ENCODE measurements at regions not wholly inside any gene's neighbourhood (a gene's known extent, or its start where the extent isn't known, plus 50 kb on each side); places are given as distances from the start of the nearest gene placed in this dataset.
"Not testable (repeated sequence)": the region's sequence is repeated elsewhere in the genome, so short reads cannot be mapped to it uniquely, and the experiment has no call there.

DNA sequence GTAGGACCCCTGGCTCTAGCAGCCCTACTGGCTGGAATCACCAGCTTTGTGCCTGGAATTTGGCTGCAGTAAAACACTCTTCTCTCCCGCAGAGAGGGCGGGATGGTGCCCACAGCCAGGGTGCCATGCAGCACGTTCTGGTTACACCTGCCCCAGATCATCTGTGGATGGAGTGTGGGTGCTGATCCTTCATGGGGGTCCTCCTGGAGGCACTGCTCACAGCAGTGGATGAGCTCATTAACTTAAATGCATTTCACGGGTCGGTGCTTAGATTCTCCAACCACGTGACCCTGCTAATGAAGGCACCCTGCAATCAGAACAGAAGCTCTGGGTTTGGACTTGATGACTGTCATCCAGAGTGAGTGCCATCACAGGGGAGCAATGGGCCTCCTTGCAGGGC lies 138.6 kb upstream of the AFDN start:
- peaks cover 21% of the 10 kb centered on the region for H3K4me1 Mint-ChIP-seq (ENCODE audit: low read depth, unreplicated experiment)
- no peaks in the 10 kb centered on the region for H3K36me3 Mint-ChIP-seq (ENCODE audit: insufficient read depth, unreplicated experiment)
- CTCF ChIA-PET = no interaction called here

GRCh38 chr6:167689278-167689677 lies 137.4 kb upstream of the AFDN start:
- peaks cover 8% of the 10 kb centered on the region for H3K4me1 ChIP-seq
- intact Hi-C loops (cut with micrococcal nuclease; ENCODE audit: unreplicated experiment) = no loop called here
- no peak overlapping the region for H3K4me3 ChIP-seq (ENCODE audit: low read depth, low read length)
- ChIA-PET CTCF (no interaction called here), POLR2A (no interaction called here)
- H3K9me3 ChIP-seq = no peaks in the 10 kb centered on the region
- H3K27me3 ChIP-seq (replicated peaks; ENCODE audit: control insufficient read depth, insufficient read depth, low read length) = no peaks in the 10 kb centered on the region
- no peak for DNase-seq
- Mint-ChIP-seq H3K36me3 (ENCODE audit: insufficient read depth, unreplicated experiment) (no peaks in the 10 kb centered on the region), H3K4me1 (ENCODE audit: low read depth, unreplicated experiment) (peaks cover 10% of the 10 kb centered on the region), H3K9me3 (ENCODE audit: unreplicated experiment) (peaks cover 5% of the 10 kb centered on the region), H3K27ac (ENCODE audit: unreplicated experiment) (no peak overlapping the region), H3K4me3 (ENCODE audit: unreplicated experiment) (no peak overlapping the region), H3K27me3 (ENCODE audit: insufficient read depth, unreplicated experiment) (no peaks in the 10 kb centered on the region)
- H3K36me3 ChIP-seq (ENCODE audit: control insufficient read depth, insufficient read depth, low read length) = no peaks in the 10 kb centered on the region
- no TSS peak for BruUV-seq (replicated peaks)
- TF ChIP-seq, protein P1, sequence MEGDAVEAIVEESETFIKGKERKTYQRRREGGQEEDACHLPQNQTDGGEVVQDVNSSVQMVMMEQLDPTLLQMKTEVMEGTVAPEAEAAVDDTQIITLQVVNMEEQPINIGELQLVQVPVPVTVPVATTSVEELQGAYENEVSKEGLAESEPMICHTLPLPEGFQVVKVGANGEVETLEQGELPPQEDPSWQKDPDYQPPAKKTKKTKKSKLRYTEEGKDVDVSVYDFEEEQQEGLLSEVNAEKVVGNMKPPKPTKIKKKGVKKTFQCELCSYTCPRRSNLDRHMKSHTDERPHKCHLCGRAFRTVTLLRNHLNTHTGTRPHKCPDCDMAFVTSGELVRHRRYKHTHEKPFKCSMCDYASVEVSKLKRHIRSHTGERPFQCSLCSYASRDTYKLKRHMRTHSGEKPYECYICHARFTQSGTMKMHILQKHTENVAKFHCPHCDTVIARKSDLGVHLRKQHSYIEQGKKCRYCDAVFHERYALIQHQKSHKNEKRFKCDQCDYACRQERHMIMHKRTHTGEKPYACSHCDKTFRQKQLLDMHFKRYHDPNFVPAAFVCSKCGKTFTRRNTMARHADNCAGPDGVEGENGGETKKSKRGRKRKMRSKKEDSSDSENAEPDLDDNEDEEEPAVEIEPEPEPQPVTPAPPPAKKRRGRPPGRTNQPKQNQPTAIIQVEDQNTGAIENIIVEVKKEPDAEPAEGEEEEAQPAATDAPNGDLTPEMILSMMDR (IDR thresholded peaks at IDR 0.05; ENCODE audit: insufficient read depth in 1 of 2, low read depth in 1 of 2, low read length in 1 of 2, severe bottlenecking in 1 of 2, unreplicated experiment in 1 of 2) = no peak

More for the DNA sequence above, 138.6 kb upstream of the AFDN start:
- TF ChIP-seq, protein P1 (IDR thresholded peaks at IDR 0.05; ENCODE audit: insufficient read depth in 1 of 2, low read depth in 1 of 2, low read length in 1 of 2, severe bottlenecking in 1 of 2, unreplicated experiment in 1 of 2) = no peak
- Mint-ChIP-seq H3K4me3 (ENCODE audit: unreplicated experiment) (no peak overlapping the region), H3K27ac (ENCODE audit: unreplicated experiment) (no peak overlapping the region), H3K9me3 (ENCODE audit: unreplicated experiment) (no peaks in the 10 kb centered on the region), H3K27me3 (ENCODE audit: insufficient read depth, unreplicated experiment) (no peaks in the 10 kb centered on the region)
- Histone ChIP-seq H3K36me3 (ENCODE audit: control insufficient read depth, insufficient read depth, low read length) (no peaks in the 10 kb centered on the region), H3K4me1 (peaks cover 20% of the 10 kb centered on the region), H3K4me3 (ENCODE audit: low read depth, low read length) (no peak overlapping the region), H3K9me3 (no peaks in the 10 kb centered on the region), H3K27me3 (replicated peaks; ENCODE audit: control insufficient read depth, insufficient read depth, low read length) (no peaks in the 10 kb centered on the region)
- no TSS peak for BruUV-seq (replicated peaks)
- POLR2A ChIA-PET = no interaction called here
- DNase-seq = no peak
- intact Hi-C loops (cut with micrococcal nuclease; ENCODE audit: unreplicated experiment) = no loop called here

- no peaks in the 10 kb centered on the region for H3K27me3 Mint-ChIP-seq (ENCODE audit: insufficient read depth, unreplicated experiment)
- H3K4me3 Mint-ChIP-seq (ENCODE audit: unreplicated experiment) = no peak overlapping the region
- Histone ChIP-seq H3K27me3 (replicated peaks; ENCODE audit: control insufficient read depth, insufficient read depth, low read length) (no peaks in the 10 kb centered on the region), H3K4me1 (peaks cover 3% of the 10 kb centered on the region), H3K4me3 (ENCODE audit: low read depth, low read length) (no peak overlapping the region), H3K36me3 (ENCODE audit: control insufficient read depth, insufficient read depth, low read length) (no peaks in the 10 kb centered on the region), H3K9me3 (no peaks in the 10 kb centered on the region)
- no peak overlapping the region for H3K27ac Mint-ChIP-seq (ENCODE audit: unreplicated experiment)
- peaks cover 10% of the 10 kb centered on the region for H3K9me3 Mint-ChIP-seq (ENCODE audit: unreplicated experiment)
- POLR2A ChIA-PET = no interaction called here
- H3K36me3 Mint-ChIP-seq (ENCODE audit: insufficient read depth, unreplicated experiment) = no peaks in the 10 kb centered on the region
- H3K4me1 Mint-ChIP-seq (ENCODE audit: low read depth, unreplicated experiment) = peaks cover 6% of the 10 kb centered on the region
- BruUV-seq (replicated peaks) = no TSS peak
- TF ChIP-seq, protein P1 (IDR thresholded peaks at IDR 0.05; ENCODE audit: insufficient read depth in 1 of 2, low read depth in 1 of 2, low read length in 1 of 2, severe bottlenecking in 1 of 2, unreplicated experiment in 1 of 2) = no peak
- CTCF ChIA-PET = no interaction called here
- no peak for DNase-seq
- intact Hi-C loops (cut with micrococcal nuclease; ENCODE audit: unreplicated experiment) = no loop called here
Observed at GRCh38 chr6:167689751-167690150, 137.0 kb upstream of the AFDN start.

- H3K4me3 ChIP-seq (ENCODE audit: low read depth, low read length); intact Hi-C loops (cut with micrococcal nuclease; ENCODE audit: unreplicated experiment); BruUV-seq (replicated peaks); H3K9me3 ChIP-seq; H3K27ac Mint-ChIP-seq (ENCODE audit: unreplicated experiment); H3K27me3 Mint-ChIP-seq (ENCODE audit: insufficient read depth, unreplicated experiment); DNase-seq; H3K36me3 ChIP-seq (ENCODE audit: control insufficient read depth, insufficient read depth, low read length); H3K36me3 Mint-ChIP-seq (ENCODE audit: insufficient read depth, unreplicated experiment); H3K4me1 Mint-ChIP-seq (ENCODE audit: low read depth, unreplicated experiment); H3K4me1 ChIP-seq; CTCF ChIA-PET; POLR2A ChIA-PET; H3K4me3 Mint-ChIP-seq (ENCODE audit: unreplicated experiment); H3K27me3 ChIP-seq (replicated peaks; ENCODE audit: control insufficient read depth, insufficient read depth, low read length): not testable (repeated sequence)
- peaks cover 11% of the 10 kb centered on the region for H3K9me3 Mint-ChIP-seq (ENCODE audit: unreplicated experiment)
Observed at GRCh38 chr6:167690167-167690922, 136.4 kb upstream of the AFDN start.
